GM12878 (cell line): ENCODE measurements at regions not wholly inside any gene's neighbourhood (a gene's known extent, or its start where the extent isn't known, plus 50 kb on each side); places are given as distances from the start of the nearest gene placed in this dataset.
A peak's percentile ranks its signal among the peaks of the same experiment; 100 is the strongest.

Source experiments
- ATAC-seq: fragments of 200-7000 bp; cut with Tn5 transposase; 3 replicates; pipeline ENCODE4 v1.9.1; 2020; ENCODE audit warnings: mild to moderate bottlenecking, moderate library complexity
- BruUV-seq: library from RNA; stranded (reverse); fragments of 400-500 nt; replicated peaks from 2 replicates; lab custom pipeline; 2021; lab: Mats Ljungman, UMichigan
- CTCF ChIA-PET: fragments of 300-600 bp; sonication (Branson Sonifier 250); formaldehyde crosslinking; extraction: SDS; loops from one replicate; lab custom pipeline; 2021; ENCODE audit warnings: inconsistent platforms; lab: Yijun Ruan, JAX
- POLR2A ChIA-PET: fragments of 350-600 bp; formaldehyde crosslinking; extraction: SDS; loops from one replicate; lab custom pipeline; 2021; ENCODE audit warnings: inconsistent platforms; lab: Charles Lee
- RAD21 ChIA-PET: fragments of 300-600 bp; sonication (Branson Sonifier 250); formaldehyde crosslinking; loops from one replicate; lab custom pipeline; 2023; ENCODE audit warnings: antibody characterized with exemption; ENCODE audit not compliant: unreplicated experiment; lab: Charles Lee
- SMC1A ChIA-PET: fragments of 300-600 bp; sonication (Branson Sonifier 250); formaldehyde crosslinking; loops from one replicate; lab custom pipeline; 2023; ENCODE audit not compliant: unreplicated experiment, uncharacterized antibody; lab: Charles Lee
- DNase-seq: peaks from one replicate; pipeline ENCODE4 v3.0.0-alpha.2; 2011; ENCODE audit warnings: low read depth, low spot score
- FAIRE-seq: peaks from 3 replicates; lab custom pipeline; 2011; peaks lifted over from hg19 to GRCh38; lab: Jason Lieb, UNC
- H2AFZ ChIP-seq: 2 replicates; pipeline ENCODE4 v1.6.0; 2011; ENCODE audit warnings: low read depth, low read length, control low read depth; ENCODE audit not compliant: control insufficient read depth
- H3K27ac ChIP-seq: 2 replicates; pipeline ENCODE4 v1.5.1; 2011; ENCODE audit warnings: control low read depth; ENCODE audit not compliant: control insufficient read depth, insufficient read depth
- H3K27me3 ChIP-seq, 2 experiments: replicated peaks in 1 of 2; 2 replicates each; pipeline versions ENCODE4 v1.6.0 to v1.6.1; 2011; ENCODE audit warnings: low read length in 1 of 2; ENCODE audit not compliant: control insufficient read depth in 2 of 2, insufficient read depth in 2 of 2
- H3K36me3 ChIP-seq, 2 experiments: 2 replicates each; pipeline ENCODE4 v1.5.1; 2011; ENCODE audit warnings: low read length in 1 of 2; ENCODE audit not compliant: control insufficient read depth in 2 of 2, insufficient read depth in 2 of 2
- H3K4me1 ChIP-seq: 2 replicates; pipeline ENCODE4 v1.6.1; 2011; ENCODE audit warnings: mild to moderate bottlenecking, low read length, moderate library complexity, mixed read lengths; ENCODE audit not compliant: control insufficient read depth, insufficient read depth
- H3K4me2 ChIP-seq: 2 replicates; pipeline ENCODE4 v1.6.0; 2011; ENCODE audit warnings: control low read depth; ENCODE audit not compliant: control insufficient read depth, insufficient read depth
- H3K4me3 ChIP-seq: fragments of 200-600 bp; sonication (generic); 2 replicates; pipeline ENCODE4 v1.5.1; 2016
- H3K79me2 ChIP-seq: 2 replicates; pipeline ENCODE4 v1.6.0; 2011; ENCODE audit warnings: low read length; ENCODE audit not compliant: control insufficient read depth, insufficient read depth
- H3K9ac ChIP-seq: 2 replicates; pipeline ENCODE4 v1.8.0; 2011; ENCODE audit warnings: low read length, control low read depth, mixed read lengths; ENCODE audit not compliant: control insufficient read depth, insufficient read depth
- H3K9me3 ChIP-seq: replicated peaks from 3 replicates; pipeline ENCODE4 v1.5.1; 2011; ENCODE audit warnings: mild to moderate bottlenecking, low read length; ENCODE audit not compliant: control insufficient read depth, insufficient read depth
- H4K20me1 ChIP-seq: 2 replicates; pipeline ENCODE4 v1.6.0; 2011; ENCODE audit not compliant: control insufficient read depth, insufficient read depth
- ATF7 ChIP-seq: fragments of 450-650 bp; IDR thresholded peaks from 2 replicates; pipeline ENCODE4 v1.6.1; 2016; ENCODE audit warnings: low read depth, mild to moderate bottlenecking
- CBX5 ChIP-seq: sonication (generic); IDR thresholded peaks from 2 replicates; pipeline ENCODE4 v1.6.1; 2016; ENCODE audit warnings: low read depth, moderate library complexity, mild to moderate bottlenecking, inconsistent platforms
- CEBPB ChIP-seq, 2 experiments: fragments of 150-350 bp in 1 of 2; IDR thresholded peaks; 2 replicates each; pipeline ENCODE4 v1.6.1; 2012 to 2014; ENCODE audit warnings: low read depth in 2 of 2, low read length in 2 of 2, borderline replicate concordance in 1 of 2, inconsistent platforms in 1 of 2
- CHD1 ChIP-seq: IDR thresholded peaks from 2 replicates; pipeline ENCODE4 v1.6.1; 2012; ENCODE audit warnings: low read depth, low read length, improper control_type of control experiment
- FOXM1 ChIP-seq: IDR thresholded peaks from 2 replicates; pipeline ENCODE4 v1.6.1; 2012; ENCODE audit warnings: low read depth, mild to moderate bottlenecking, inconsistent platforms, low read length, moderate library complexity
- MYC ChIP-seq: IDR thresholded peaks from 2 replicates; pipeline ENCODE4 v1.6.1; 2011; ENCODE audit warnings: mild to moderate bottlenecking, low read length, moderate library complexity, inconsistent platforms; ENCODE audit not compliant: insufficient read depth, insufficient replicate concordance, insufficient read length, severe bottlenecking
- NRF1 ChIP-seq: conservative IDR thresholded peaks from 2 replicates; pipeline ENCODE4 v1.6.1; 2011; ENCODE audit warnings: mild to moderate bottlenecking, low read depth, low read length, improper control_type of control experiment
- PAX5 ChIP-seq: IDR thresholded peaks from 2 replicates; pipeline ENCODE4 v1.6.1; 2011; ENCODE audit warnings: low read depth, low read length, borderline replicate concordance
- PML ChIP-seq: IDR thresholded peaks from 2 replicates; pipeline ENCODE4 v1.6.1; 2012; ENCODE audit warnings: low read length, inconsistent platforms
- RAD51 ChIP-seq: fragments of 450-650 bp; IDR thresholded peaks from 2 replicates; pipeline ENCODE4 v1.6.1; 2016; ENCODE audit warnings: moderate library complexity, mild to moderate bottlenecking, inconsistent platforms
- RELB ChIP-seq: fragments of 450-650 bp; IDR thresholded peaks from 2 replicates; pipeline ENCODE4 v1.6.1; 2017; ENCODE audit warnings: low read depth, mild to moderate bottlenecking, moderate library complexity
- STAT1 ChIP-seq: fragments of 450-650 bp; conservative IDR thresholded peaks from 2 replicates; pipeline ENCODE4 v1.6.1; 2014; ENCODE audit warnings: antibody characterized with exemption, mild to moderate bottlenecking
- STAT3 ChIP-seq: IDR thresholded peaks from 2 replicates; pipeline ENCODE4 v1.6.1; 2011; ENCODE audit warnings: low read depth, low read length, improper control_type of control experiment
- SUPT20H ChIP-seq: IDR thresholded peaks from 2 replicates; pipeline ENCODE4 v1.6.1; 2011; ENCODE audit warnings: low read depth, mild to moderate bottlenecking, low read length, moderate library complexity, borderline replicate concordance; ENCODE audit not compliant: control insufficient read depth
- WGBS: methylation state at CpG from one replicate; pipeline ENCODE4 v1.1.6; 2016; ENCODE audit warnings: low lambda C conversion rate; ENCODE audit not compliant: insufficient replicate concordance, insufficient coverage; ENCODE audit errors: missing lambda C conversion rate; 5-methylcytosine and 5-hydroxymethylcytosine counted together
- in situ Hi-C: fragments of 300-500 bp; cut with MboI; formaldehyde crosslinking; loops from 9 replicates; pipeline ENCODE4 v1.14.3; 2018; ENCODE audit warnings: mixed read lengths
- intact Hi-C: fragments of 100-400 bp; cut with micrococcal nuclease; formaldehyde crosslinking; loops from one replicate; pipeline ENCODE4 v1.14.2; 2022; ENCODE audit not compliant: unreplicated experiment

GRCh38 chr12:107332743-107333142, 239.4 kb upstream of the CRY1 start (continued):
- TF ChIP-seq CHD1 (no peak), RAD51 (no peak), STAT3 (no peak), NRF1 (no peak), PAX5 (no peak)

- CTCF ChIA-PET: no interaction called here
- RAD21 ChIA-PET: no interaction called here
- FAIRE-seq: peak; percentile 13
These were observed 242.6 kb upstream of the CRY1 start for GRCh38 chr12:107335802-107336570.

More at GRCh38 chr12:107335802-107336570, 242.6 kb upstream of the CRY1 start:
- no peak overlapping the region for H3K27ac ChIP-seq
- no peak overlapping the region for H2AFZ ChIP-seq
- BruUV-seq: no TSS peak
- H4K20me1 ChIP-seq: no peaks in the 10 kb centered on the region
- peaks cover 2 to 4% of the 10 kb centered on the region in 2 experiments; a peak in 3 of 4 replicates for H3K27me3 ChIP-seq
- TF ChIP-seq CEBPB (IDR thresholded peaks at IDR 0.05; ENCODE audit: borderline replicate concordance in 1 of 2, low read depth in 2 of 2, low read length in 2 of 2) (no peak), ATF7 (no peak), CBX5 (no peak), SUPT20H (no peak), MYC (no peak), PML (no peak), STAT1 (no peak), RELB (no peak), FOXM1 (no peak)
- WGBS: 28% methylated on average over 10 of the region's 10 CpGs
- in situ Hi-C loops (no loop called here), intact Hi-C loops (no loop called here)
- DNase-seq: no peak
- SMC1A ChIA-PET: no interaction called here
- no peaks in the 10 kb centered on the region for H3K36me3 ChIP-seq
- no peak overlapping the region for H3K9ac ChIP-seq
- H3K4me1 ChIP-seq: no peaks in the 10 kb centered on the region
- H3K4me3 ChIP-seq: no peak overlapping the region
- no peak for ATAC-seq
- H3K9me3 ChIP-seq: no peaks in the 10 kb centered on the region; the same call in 2 of the 3 replicates
- POLR2A ChIA-PET: no interaction called here
- H3K4me2 ChIP-seq: no peak overlapping the region
- no peaks in the 10 kb centered on the region for H3K79me2 ChIP-seq
